H1 (cell line): ENCODE measurements at regions not wholly inside any gene's neighbourhood (a gene's known extent, or its start where the extent isn't known, plus 50 kb on each side); places are given as distances from the start of the nearest gene placed in this dataset.
A peak's percentile ranks its signal among the peaks of the same experiment; 100 is the strongest.

Experiments used
- CTCF ChIA-PET: fragments of 300-600 bp; sonication (Branson Sonifier 250); formaldehyde crosslinking; loops from one replicate; lab custom pipeline; 2021; ENCODE audit not compliant: partially characterized antibody; lab: Charles Lee
- POLR2A ChIA-PET: fragments of 300-600 bp; sonication (Branson Sonifier 250); formaldehyde crosslinking; loops from one replicate; lab custom pipeline; 2021; ENCODE audit warnings: inconsistent platforms; ENCODE audit not compliant: partially characterized antibody; lab: Charles Lee
- DNase-seq, 2 experiments: peaks; one replicate each; pipeline versions ENCODE4 v3.0.0 to v3.0.0-alpha.2; 2010 to 2022; ENCODE audit warnings: low spot score in 2 of 2, low read depth in 1 of 2, mixed read lengths in 1 of 2
- FAIRE-seq: peaks from 2 replicates; lab custom pipeline; 2011; peaks lifted over from hg19 to GRCh38; lab: Jason Lieb, UNC
- H2AFZ ChIP-seq: 2 replicates; pipeline ENCODE4 v1.8.1; 2012; ENCODE audit warnings: low read length, inconsistent platforms
- H2AK5ac ChIP-seq: 2 replicates; pipeline ENCODE4 v1.6.1; 2013; ENCODE audit warnings: low read depth, low read length
- H2BK120ac ChIP-seq: replicated peaks from 2 replicates; pipeline ENCODE3; 2013; ENCODE audit warnings: low read depth, low read length, inconsistent platforms
- H2BK12ac ChIP-seq: 2 replicates; pipeline ENCODE4 v1.6.1; 2013; ENCODE audit warnings: low read depth, low read length
- H2BK15ac ChIP-seq: 2 replicates; pipeline ENCODE4 v1.6.1; 2013; ENCODE audit warnings: low read length
- H2BK20ac ChIP-seq: 2 replicates; pipeline ENCODE4 v1.6.1; 2013; ENCODE audit warnings: low read length
- H2BK5ac ChIP-seq: 2 replicates; pipeline ENCODE4 v1.6.1; 2013; ENCODE audit warnings: low read depth, low read length
- H3K14ac ChIP-seq: 2 replicates; pipeline ENCODE4 v1.6.1; 2013; ENCODE audit warnings: inconsistent platforms; ENCODE audit not compliant: insufficient read length
- H3K18ac ChIP-seq: 2 replicates; pipeline ENCODE4 v1.6.1; 2013; ENCODE audit warnings: low read length; ENCODE audit errors: extremely low read depth
- H3K23ac ChIP-seq: 2 replicates; pipeline ENCODE4 v1.6.1; 2013; ENCODE audit warnings: inconsistent platforms; ENCODE audit not compliant: insufficient read length
- H3K23me2 ChIP-seq: 2 replicates; pipeline ENCODE4 v1.6.1; 2013; ENCODE audit warnings: low read depth, low read length
- H3K27ac ChIP-seq: 2 replicates; pipeline ENCODE4 v1.6.1; 2011; ENCODE audit warnings: low read depth, low read length, inconsistent platforms
- H3K27me3 ChIP-seq, 4 experiments: replicated peaks in 1 of 4; 1 replicate in 1 of 4; 2 replicates in 3 of 4; pipeline versions ENCODE4 v1.6.1 to v1.8.1; 2011 to 2013; ENCODE audit warnings: low read length in 3 of 4, mild to moderate bottlenecking in 3 of 4, inconsistent platforms in 2 of 4, mixed read lengths in 2 of 4, moderate library complexity in 1 of 4; ENCODE audit not compliant: control insufficient read depth in 3 of 4, insufficient read depth in 3 of 4; ENCODE audit errors: extremely low read depth in 1 of 4
- H3K36me3 ChIP-seq, 4 experiments: 2 replicates each; pipeline versions ENCODE4 v1.6.1 to v1.8.1; 2011 to 2013; ENCODE audit warnings: mild to moderate bottlenecking in 4 of 4, low read length in 3 of 4, moderate library complexity in 2 of 4, control low read depth in 1 of 4, inconsistent platforms in 1 of 4; ENCODE audit not compliant: insufficient read depth in 4 of 4, control insufficient read depth in 2 of 4
- H3K4ac ChIP-seq: replicated peaks from 2 replicates; pipeline ENCODE3; 2013; ENCODE audit warnings: low read length, low read depth, mixed read lengths, inconsistent platforms; ENCODE audit not compliant: insufficient read length
- H3K4me1 ChIP-seq, 4 experiments: replicated peaks in 1 of 4; 1 replicate in 1 of 4; 2 replicates in 3 of 4; pipeline versions ENCODE4 v1.6.1 to v1.8.1; 2011 to 2013; ENCODE audit warnings: low read length in 3 of 4, inconsistent platforms in 2 of 4, mixed read lengths in 1 of 4; ENCODE audit not compliant: insufficient read depth in 4 of 4, control insufficient read depth in 3 of 4
- H3K4me2 ChIP-seq, 2 experiments: 2 replicates each; pipeline versions ENCODE4 v1.6.1 to v1.8.1; 2011 to 2013; ENCODE audit warnings: low read depth in 2 of 2, low read length in 2 of 2, control low read depth in 1 of 2, inconsistent platforms in 1 of 2, mild to moderate bottlenecking in 1 of 2; ENCODE audit not compliant: insufficient read depth in 1 of 2
- H3K4me3 ChIP-seq, 4 experiments: fragments of 200-600, 300-600 bp in 1 of 4; sonication (generic), shearing (Covaris generic), sonication (Bioruptor Twin) in 1 of 4; 2 replicates each; pipeline versions ENCODE4 v1.5.1 to v1.8.1; 2011 to 2016; ENCODE audit warnings: low read length in 4 of 4, low read depth in 3 of 4, control low read depth in 2 of 4, inconsistent platforms in 2 of 4, mild to moderate bottlenecking in 2 of 4, mixed read lengths in 1 of 4, moderate library complexity in 1 of 4; ENCODE audit not compliant: insufficient read depth in 2 of 4; ENCODE audit errors: extremely low read depth in 1 of 4
- H3K56ac ChIP-seq: replicated peaks from 2 replicates; pipeline ENCODE3; 2013; ENCODE audit warnings: low read depth, mild to moderate bottlenecking, mixed read lengths, low read length, inconsistent platforms; ENCODE audit not compliant: insufficient read length
- H3K79me1 ChIP-seq: 2 replicates; pipeline ENCODE4 v1.6.1; 2013; ENCODE audit warnings: low read depth, low read length, control low read depth
- H3K79me2 ChIP-seq, 2 experiments: 2 replicates each; pipeline versions ENCODE4 v1.6.1 to v1.8.1; 2012 to 2013; ENCODE audit warnings: low read length in 2 of 2, mild to moderate bottlenecking in 2 of 2, inconsistent platforms in 1 of 2; ENCODE audit not compliant: insufficient read depth in 2 of 2, control insufficient read depth in 1 of 2
- H3K9ac ChIP-seq, 4 experiments: replicated peaks in 1 of 4; 1 replicate in 1 of 4; 2 replicates in 3 of 4; pipeline versions ENCODE4 v1.6.1 to v1.8.1; 2011 to 2013; ENCODE audit warnings: low read depth in 3 of 4, low read length in 3 of 4, control low read depth in 2 of 4, mild to moderate bottlenecking in 2 of 4, moderate library complexity in 2 of 4, inconsistent platforms in 1 of 4; ENCODE audit errors: extremely low read depth in 1 of 4
- H3K9me3 ChIP-seq, 2 experiments: 2 replicates each; pipeline versions ENCODE4 v1.6.1 to v1.8.1; 2012 to 2013; ENCODE audit warnings: mild to moderate bottlenecking in 2 of 2, moderate library complexity in 2 of 2, control low read depth in 1 of 2, inconsistent platforms in 1 of 2, low read depth in 1 of 2, low read length in 1 of 2, mixed read lengths in 1 of 2; ENCODE audit not compliant: insufficient read depth in 2 of 2
- H4K20me1 ChIP-seq, 2 experiments: replicated peaks in 1 of 2; 2 replicates each; pipeline versions ENCODE3 to v1.8.1; 2011 to 2013; ENCODE audit warnings: inconsistent platforms in 2 of 2, low read length in 2 of 2, mild to moderate bottlenecking in 1 of 2; ENCODE audit not compliant: insufficient read depth in 2 of 2, control insufficient read depth in 1 of 2
- H4K5ac ChIP-seq: 2 replicates; pipeline ENCODE4 v1.6.1; 2013; ENCODE audit warnings: low read length, low read depth, mixed read lengths, inconsistent platforms; ENCODE audit not compliant: insufficient read length
- H4K8ac ChIP-seq: 2 replicates; pipeline ENCODE4 v1.8.0; 2013; ENCODE audit warnings: mild to moderate bottlenecking, moderate library complexity, low read length, inconsistent platforms; ENCODE audit not compliant: insufficient read depth; ENCODE audit errors: extremely low read depth
- H4K91ac ChIP-seq: replicated peaks from 2 replicates; pipeline ENCODE3; 2013; ENCODE audit warnings: low read length, mixed read lengths, inconsistent platforms; ENCODE audit not compliant: insufficient read length
- CHD1 ChIP-seq: IDR thresholded peaks from 2 replicates; pipeline ENCODE4 v1.6.1; 2012; ENCODE audit warnings: low read depth, low read length, improper control_type of control experiment
- CTCF ChIP-seq, 3 experiments: IDR thresholded peaks; 1 replicate in 2 of 3; 2 replicates in 1 of 3; pipeline versions ENCODE4 v1.5.1 to v1.6.1; 2011; ENCODE audit warnings: low read length in 3 of 3, mild to moderate bottlenecking in 3 of 3, inconsistent platforms in 2 of 3, low read depth in 1 of 3, moderate library complexity in 1 of 3; ENCODE audit not compliant: insufficient read depth in 1 of 3; ENCODE audit errors: control extremely low read depth in 1 of 3
- GABPA ChIP-seq: IDR thresholded peaks from 2 replicates; pipeline ENCODE4 v1.6.1; 2011; ENCODE audit warnings: mild to moderate bottlenecking, low read length, moderate library complexity, borderline replicate concordance; ENCODE audit not compliant: insufficient read depth
- MAX ChIP-seq: IDR thresholded peaks from 2 replicates; pipeline ENCODE4 v1.6.1; 2012; ENCODE audit warnings: inconsistent platforms
- RAD21 ChIP-seq, 2 experiments: IDR thresholded peaks in 1 of 2; conservative IDR thresholded peaks in 1 of 2; 2 replicates each; pipeline ENCODE4 v1.6.1; 2011; ENCODE audit warnings: low read depth in 2 of 2, low read length in 2 of 2, improper control_type of control experiment in 1 of 2, inconsistent platforms in 1 of 2, mild to moderate bottlenecking in 1 of 2, moderate library complexity in 1 of 2
- TAF1 ChIP-seq: IDR thresholded peaks from 2 replicates; pipeline ENCODE4 v1.6.1; 2011; ENCODE audit warnings: mild to moderate bottlenecking, low read depth, low read length
- TBP ChIP-seq: IDR thresholded peaks from 2 replicates; pipeline ENCODE4 v1.6.1; 2011; ENCODE audit warnings: low read depth, low read length, improper control_type of control experiment
- ZNF274 ChIP-seq: IDR thresholded peaks from 2 replicates; pipeline ENCODE4 v1.7.0; 2012; ENCODE audit warnings: low read length, borderline replicate concordance; ENCODE audit errors: extremely low read depth
- WGBS, 2 experiments: shearing (Covaris generic) in 1 of 2; methylation state at CpG; one replicate each; pipeline versions ENCODE4 v1.1.6 to v1.1.7; 2013 to 2015; ENCODE audit warnings: low lambda C conversion rate in 2 of 2, mixed read lengths in 2 of 2, inconsistent platforms in 1 of 2, low coverage in 1 of 2, missing lambda C conversion rate in 1 of 2; ENCODE audit not compliant: insufficient replicate concordance in 2 of 2, insufficient coverage in 1 of 2, insufficient read length in 1 of 2; ENCODE audit errors: extremely low coverage in 1 of 2, missing lambda C conversion rate in 1 of 2; 5-methylcytosine and 5-hydroxymethylcytosine counted together

- Histone ChIP-seq H4K5ac (no peak overlapping the region), H3K9me3 (peaks cover 4 to 8% of the 10 kb centered on the region in 2 experiments; a peak in 3 of 4 replicates), H3K27me3 (no peaks in the 10 kb centered on the region; a peak in 4 of 7 replicates), H2AFZ (no peak overlapping the region), H3K4me2 (no peak overlapping the region), H2BK15ac (no peak overlapping the region), H2BK120ac (no peak overlapping the region), H3K56ac (no peak overlapping the region), H3K18ac (no peak overlapping the region), H4K8ac (peak overlapping the region; percentile 79; the same call in 1 of the 2 replicates), H3K23me2 (no peaks in the 10 kb centered on the region), H2AK5ac (no peak overlapping the region), H3K79me1 (no peaks in the 10 kb centered on the region), H3K36me3 (no peaks in the 10 kb centered on the region), H3K4me1 (no peaks in the 10 kb centered on the region; a peak in 1 of 7 replicates), H2BK20ac (no peak overlapping the region), H3K4ac (no peak overlapping the region), H2BK5ac (no peak overlapping the region), H3K27ac (no peak overlapping the region), H3K23ac (no peak overlapping the region), H2BK12ac (no peak overlapping the region), H3K4me3 (no peak overlapping the region), H3K9ac (no peak overlapping the region), H3K14ac (no peak overlapping the region), H3K79me2 (no peaks in the 10 kb centered on the region), H4K20me1 (peaks cover 0 to 2% of the 10 kb centered on the region in 2 experiments), H4K91ac (no peak overlapping the region)
- 43% methylated on average over 19 of the region's 19 CpGs; no CpG with 5 or more reads in 1 of the 2 experiments for WGBS, 2 experiments
- no peak for TF ChIP-seq CHD1
- no peak for TF ChIP-seq TAF1
- peak; percentile 85 to 91 for TF ChIP-seq RAD21 (IDR thresholded peaks at IDR 0.05 in 1 of 2, conservative IDR thresholded peaks at IDR 0.05 in 1 of 2; ENCODE audit: low read depth in 2 of 2, low read length in 2 of 2)
- peak; percentile 75; the same call in 1 of the 2 replicates for TF ChIP-seq GABPA
- 0 out of 2 replicates have a peak, but pooled peaks have one; percentile 12 for TF ChIP-seq TBP
- 0 out of 2 replicates have a peak, but pooled peaks have one; percentile 20 for TF ChIP-seq MAX
- TF ChIP-seq ZNF274 = no peak
- peak; percentile 93 to 96 (median 93) for TF ChIP-seq CTCF (IDR thresholded peaks at IDR 0.05; ENCODE audit: control extremely low read depth in 1 of 3, insufficient read depth in 1 of 3, low read depth in 1 of 3, low read length in 3 of 3)
- CTCF ChIA-PET = interaction anchor here (0.6 to 23.5 kb wide), 47 partner anchors 0 to 625 kb away, joined by 3 to 434 read pairs (median 3); no protein-coding TSS in a partner anchor
- FAIRE-seq = peak; percentile 74
- DNase-seq = peak in 1 of 2 experiments; percentile 81
- POLR2A ChIA-PET = interaction anchor here (1.4 to 2.6 kb wide), 2 partner anchors 20 kb away, joined by 5 to 12 read pairs; no protein-coding TSS in a partner anchor
Measured at GRCh38 chr2:121095257-121096080, 189.5 kb downstream of the TFCP2L1 start.
